ENCODE measurements at regions not wholly inside any gene's neighbourhood (a gene's known extent, or its start where the extent isn't known, plus 50 kb on each side); places are given as distances from the start of the nearest gene placed in this dataset.
"Not testable (repeated sequence)": the region's sequence is repeated elsewhere in the genome, so short reads cannot be mapped to it uniquely, and the experiment has no call there.

- no peak for DNase-seq
These were observed 494.8 kb upstream of the MAN1A1 start for GRCh38 chr6:119844387-119844786.

GRCh38 chr6:119842191-119842590, 492.6 kb upstream of the MAN1A1 start:
- no peak for DNase-seq

GRCh38 chr6:119838043-119838442, 488.5 kb upstream of the MAN1A1 start:
- DNase-seq: no peak

DNA sequence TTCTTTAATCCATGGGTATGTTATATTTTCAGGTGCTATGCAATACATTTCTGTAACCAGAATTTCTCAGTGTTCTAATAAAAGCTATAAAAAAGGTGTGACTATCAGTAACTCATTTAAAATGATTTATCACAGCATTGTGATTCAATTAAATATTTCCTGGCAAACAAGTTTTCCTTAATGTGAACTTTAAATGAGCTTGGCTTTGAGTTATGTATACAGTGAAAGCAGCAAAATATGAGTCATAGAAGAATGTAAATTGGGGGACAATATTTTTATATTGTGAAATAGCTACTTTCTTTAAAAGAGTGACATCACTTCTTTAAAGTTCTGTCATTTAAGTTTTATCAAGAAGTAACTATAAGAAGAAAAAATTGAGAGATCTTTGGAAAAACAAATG, 484.9 kb upstream of the MAN1A1 start:
- DNase-seq: no peak

DNA sequence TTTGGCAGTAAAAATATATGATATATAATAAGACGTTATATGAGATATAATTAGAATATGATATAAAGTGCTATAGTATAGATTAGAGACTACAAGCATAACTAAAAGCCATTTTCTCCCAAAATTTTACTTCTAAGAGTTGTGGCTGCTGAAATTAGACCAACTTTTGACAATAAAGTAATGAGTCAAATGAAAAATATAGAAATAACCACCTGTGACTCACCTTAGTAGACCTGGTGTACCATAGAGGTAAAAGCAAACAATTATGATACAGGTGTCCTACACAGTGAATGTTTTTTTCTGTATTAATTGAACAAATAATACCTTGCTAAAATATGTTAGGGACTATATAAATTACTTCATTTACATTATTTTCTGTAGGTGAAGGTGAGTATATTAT, 482.9 kb upstream of the MAN1A1 start:
- DNase-seq: no peak

DNA sequence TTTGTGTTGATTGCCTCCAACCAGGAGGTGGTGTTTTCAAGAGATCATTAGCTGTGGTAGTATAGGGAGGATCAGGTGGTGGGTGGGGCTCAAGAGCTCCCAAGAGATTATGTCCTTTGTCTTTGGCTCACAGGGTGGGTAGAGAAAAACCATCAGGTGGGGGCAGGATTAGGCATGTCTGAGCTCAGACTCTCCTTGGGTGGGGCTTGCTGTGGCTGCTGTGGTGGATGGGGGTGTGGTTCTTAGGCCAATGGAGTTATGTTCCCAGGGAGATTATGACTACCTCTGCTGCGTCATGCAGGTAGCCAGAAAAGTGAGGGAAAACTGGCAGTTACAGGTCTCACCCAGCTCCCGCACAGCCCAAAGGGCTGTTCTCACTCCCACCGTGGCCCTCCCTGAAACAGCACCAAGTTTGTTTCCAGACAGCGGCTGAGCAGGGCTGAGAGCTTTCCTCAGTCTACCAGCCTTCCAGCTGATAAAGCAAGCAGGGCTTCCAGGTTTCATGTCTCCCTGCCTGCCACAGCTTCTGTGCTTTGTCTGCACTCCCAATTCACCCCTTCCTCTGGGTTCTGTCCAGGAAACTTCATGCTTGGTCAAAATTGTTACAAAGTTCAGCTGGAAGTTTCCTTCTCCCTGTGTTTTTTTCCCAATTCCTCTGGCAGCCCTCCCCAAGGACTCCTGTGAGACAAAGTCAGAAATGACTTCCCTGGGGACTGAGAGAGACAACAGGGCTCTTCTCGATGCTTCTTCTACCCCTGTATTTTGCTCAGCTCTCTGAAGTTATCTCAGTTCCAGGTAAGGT, 481.1 kb upstream of the MAN1A1 start:
- DNase-seq: no peak

GRCh38 chr6:119830069-119830468, 480.5 kb upstream of the MAN1A1 start:
- DNase-seq: no peak

GRCh38 chr6:119829499-119829898, 479.9 kb upstream of the MAN1A1 start:
- not testable (repeated sequence) for DNase-seq

- no peak for DNase-seq
These were observed 479.4 kb upstream of the MAN1A1 start for GRCh38 chr6:119829006-119829405.

DNA sequence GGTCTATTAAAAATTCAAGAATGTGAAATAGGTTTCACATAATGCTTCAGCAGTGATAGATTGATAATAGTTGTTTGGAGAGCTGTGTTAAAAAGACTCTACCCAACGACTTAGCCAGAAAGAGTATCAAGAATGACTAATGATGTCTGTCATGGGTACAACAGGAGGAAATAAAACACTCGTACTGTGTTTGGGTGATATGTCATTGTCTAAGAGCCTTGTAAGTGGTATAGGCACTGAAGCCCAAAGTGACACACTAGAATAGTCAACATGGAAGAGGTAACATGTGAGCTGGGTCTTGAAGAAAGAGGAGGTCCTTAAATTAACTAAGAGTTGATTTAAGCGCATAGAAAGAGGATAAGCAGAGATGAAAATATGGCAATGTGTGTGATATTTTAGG, 471.8 kb upstream of the MAN1A1 start:
- no peak for DNase-seq

GRCh38 chr6:119818876-119819275, 469.3 kb upstream of the MAN1A1 start:
- DNase-seq: no peak

- DNase-seq: no peak
These were observed 465.2 kb upstream of the MAN1A1 start for GRCh38 chr6:119814609-119815400.

GRCh38 chr6:119802464-119802863, 452.9 kb upstream of the MAN1A1 start:
- no peak for DNase-seq

DNA sequence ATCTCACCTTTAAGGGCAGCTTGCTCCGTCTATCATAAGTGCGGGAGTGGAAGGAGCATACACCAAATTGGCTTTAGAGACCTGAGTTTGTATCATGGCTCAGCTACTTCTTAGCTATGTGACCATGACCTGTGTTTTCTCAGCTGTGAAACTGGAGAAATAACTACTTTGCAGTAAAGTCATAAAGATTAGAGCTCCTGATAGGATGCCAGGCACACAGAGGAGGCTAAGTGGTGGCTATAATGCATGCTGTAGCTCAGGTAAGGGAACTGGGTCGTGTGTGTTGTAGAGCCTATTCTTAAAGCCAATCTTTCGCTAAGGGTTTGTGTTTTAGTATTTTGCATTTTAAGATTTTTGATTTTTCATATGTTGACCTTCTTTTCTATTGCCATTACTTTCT, 451.5 kb upstream of the MAN1A1 start:
- DNase-seq: no peak

- DNase-seq: no peak
These were observed 451.0 kb upstream of the MAN1A1 start for GRCh38 chr6:119800526-119800925.

GRCh38 chr6:119799596-119800509, 450.3 kb upstream of the MAN1A1 start:
- no peak for DNase-seq

DNA sequence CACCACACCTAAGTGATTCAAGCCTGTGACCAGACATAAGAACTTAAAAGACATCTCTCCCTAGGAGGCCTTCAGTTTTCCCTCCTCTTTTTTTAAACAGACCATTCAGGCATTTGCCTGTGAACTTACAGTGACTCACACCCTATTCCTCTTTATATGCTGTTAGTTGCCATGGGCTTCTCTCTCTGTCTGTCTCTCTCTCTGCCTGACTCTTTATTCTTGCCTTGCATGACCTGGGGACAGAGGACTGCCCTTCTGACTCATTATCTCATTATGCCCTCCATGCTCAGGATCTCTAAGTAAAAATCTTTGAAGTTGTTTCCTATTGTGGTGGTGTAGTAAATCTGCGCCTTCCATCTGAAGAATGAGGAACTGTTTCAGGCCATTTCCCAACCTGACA, 442.2 kb upstream of the MAN1A1 start:
- no peak for DNase-seq

DNA sequence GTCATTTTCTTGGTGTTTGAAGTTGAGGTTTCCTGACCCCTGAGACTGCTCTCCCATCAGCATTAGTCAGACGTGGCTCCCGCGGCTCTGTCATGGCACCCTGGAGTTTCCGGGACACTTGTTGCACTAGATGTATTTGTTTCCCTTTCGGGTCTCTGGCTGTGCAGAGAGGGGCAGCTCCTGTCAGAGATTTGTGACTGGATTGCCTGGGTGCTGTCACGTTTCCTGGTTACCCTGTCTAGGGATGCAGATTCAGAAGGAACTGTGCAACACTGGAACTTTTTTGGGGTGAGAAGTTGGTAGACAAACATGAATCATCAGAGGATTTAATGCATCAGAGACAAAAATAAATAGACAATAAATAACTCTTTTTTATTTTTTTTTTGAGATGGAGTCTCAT, 431.8 kb upstream of the MAN1A1 start:
- no peak for DNase-seq

DNA sequence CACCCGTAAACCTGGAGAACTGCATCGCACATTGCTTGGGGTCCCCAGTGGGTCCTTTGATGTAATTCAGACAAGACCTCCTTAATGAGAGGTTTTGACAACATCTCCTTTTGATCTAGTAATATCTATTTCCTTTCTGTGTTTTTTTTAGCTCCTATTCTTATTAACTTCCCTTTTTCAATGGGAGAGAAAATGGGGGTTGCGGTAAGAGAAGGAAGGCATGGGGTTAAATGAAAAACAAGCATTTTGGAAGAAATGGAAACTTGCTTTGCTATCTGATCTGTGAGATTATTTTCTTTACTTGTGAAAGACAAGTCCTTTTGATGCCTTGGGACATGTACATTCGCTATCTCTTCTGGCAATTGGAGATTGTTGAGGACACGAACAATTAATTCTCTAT, 418.6 kb upstream of the MAN1A1 start:
- peak; percentile 74 to 83 for DNase-seq

DNA sequence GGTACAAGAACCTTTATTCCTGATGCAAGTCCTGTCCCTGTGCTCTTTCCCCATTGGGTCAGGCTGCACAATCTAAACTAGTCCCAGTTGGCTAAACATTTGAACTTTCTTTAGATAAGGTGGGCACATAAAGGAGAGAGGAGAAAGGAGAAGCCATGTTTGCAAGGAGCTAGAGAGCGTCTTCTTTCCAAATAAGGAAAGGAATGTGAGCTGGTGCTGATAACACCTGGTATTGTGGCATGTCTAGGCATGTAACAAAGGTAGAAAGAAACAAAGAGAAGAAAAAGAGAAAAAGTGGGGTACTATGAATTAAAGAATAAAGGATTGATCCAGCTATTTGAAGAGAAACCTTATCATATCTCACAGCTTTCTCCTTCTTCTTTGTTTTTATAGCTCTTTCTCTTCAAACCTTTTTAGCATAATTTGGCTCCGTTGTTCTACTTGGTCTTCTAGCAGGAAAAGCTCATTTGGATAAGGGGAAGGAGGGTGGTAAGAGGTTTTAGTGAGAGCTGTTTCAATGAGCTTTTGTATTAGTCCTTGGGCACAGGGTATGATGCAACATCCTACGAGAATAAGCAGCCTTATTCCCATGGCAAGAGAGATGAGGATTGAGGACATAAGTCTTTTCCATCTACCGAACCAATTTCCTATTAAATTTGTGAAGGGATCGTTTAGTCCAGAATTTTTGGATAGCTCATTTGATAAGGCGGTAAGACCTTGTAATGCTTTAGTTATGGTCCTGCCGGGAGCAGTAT, 415.5 kb upstream of the MAN1A1 start:
- DNase-seq: no peak

DNA sequence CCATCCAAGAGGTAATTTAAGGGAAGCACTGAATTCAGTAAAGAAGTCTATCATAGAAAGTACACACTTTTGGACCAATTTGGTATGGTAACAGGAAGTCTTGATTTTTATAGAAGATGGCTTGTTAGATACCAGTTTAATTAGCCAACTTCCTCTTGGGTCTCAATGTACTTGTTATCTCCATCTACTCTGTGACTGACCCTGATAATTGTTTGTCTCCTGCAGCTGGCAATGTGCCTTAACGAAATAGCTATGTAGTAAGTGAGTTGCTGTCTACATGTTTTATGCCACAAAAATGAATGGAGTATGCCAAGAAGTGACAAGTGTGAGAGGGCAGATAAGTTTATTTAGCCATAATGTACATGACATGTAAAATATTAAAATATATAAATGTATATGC, 410.5 kb upstream of the MAN1A1 start:
- DNase-seq: peak in 1 of 2 experiments; percentile 4

- no peak for DNase-seq
These were observed 408.8 kb upstream of the MAN1A1 start for GRCh38 chr6:119758385-119758784.

DNA sequence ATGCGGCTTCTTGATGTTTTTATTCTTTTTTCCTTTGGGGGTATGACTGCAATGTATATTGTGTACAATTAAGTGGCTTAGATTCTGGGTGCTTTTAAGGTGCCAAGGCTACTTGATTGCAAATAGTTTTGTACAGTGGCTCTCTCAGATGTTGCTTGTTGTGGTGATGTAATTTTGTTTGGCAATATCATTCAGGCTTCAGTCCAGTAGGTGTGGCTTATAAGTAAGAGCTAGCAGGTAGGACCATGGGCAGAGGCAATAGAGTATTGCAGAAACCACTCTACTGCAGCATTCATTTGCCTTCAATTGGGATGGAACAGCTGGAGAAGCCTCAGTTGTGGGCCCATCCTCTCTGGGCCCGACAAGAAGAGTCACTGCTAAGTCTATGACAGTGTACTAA, 407.9 kb upstream of the MAN1A1 start:
- no peak for DNase-seq

All from Kasumi-1 (cell line).